Adrenal gland (tissue), 9 donors: ENCODE measurements at regions not wholly inside any gene's neighbourhood (a gene's known extent, or its start where the extent isn't known, plus 50 kb on each side); places are given as distances from the start of the nearest gene placed in this dataset.

Experiments
- DNase-seq, 7 donors: peaks; one replicate each; pipeline ENCODE4 v3.0.0-alpha.2; 2019 to 2020
- H3K27ac ChIP-seq, 5 donors: fragments of 200-600 bp; sonication (generic) in 4 of 5; 1 replicate in 3 of 5; 2 replicates in 2 of 5; pipeline versions ENCODE4 v1.5.1 to v1.8.0; 2016 to 2020; ENCODE audit warnings: mild to moderate bottlenecking in 1 of 5
- H3K27me3 ChIP-seq: fragments of 200-600 bp; 2 replicates; pipeline ENCODE4 v1.8.0; 2021
- H3K36me3 ChIP-seq, 2 donors: fragments of 200-600 bp; replicated peaks in 1 of 2; 1 replicate in 1 of 2; 2 replicates in 1 of 2; pipeline versions ENCODE4 v1.5.1 to v1.8.0; 2018 to 2022
- H3K4me1 ChIP-seq, 2 donors: fragments of 200-600 bp; replicated peaks in 1 of 2; 1 replicate in 1 of 2; 2 replicates in 1 of 2; pipeline versions ENCODE4 v1.5.1 to v1.8.0; 2018 to 2021
- H3K4me3 ChIP-seq, 4 donors: fragments of 200-600 bp; sonication (generic) in 3 of 4; one replicate each; pipeline ENCODE4 v1.5.1; 2016 to 2018
- H3K9me3 ChIP-seq, 3 donors: fragments of 200-600 bp; sonication (generic) in 1 of 3; replicated peaks in 1 of 3; 1 replicate in 2 of 3; 2 replicates in 1 of 3; pipeline versions ENCODE4 v1.5.1 to v1.8.0; 2016 to 2021
- POLR2A ChIP-seq, 2 donors: fragments of 450-650 bp; IDR thresholded peaks; one replicate each; pipeline ENCODE4 v1.6.1; 2017; ENCODE audit warnings: antibody characterized with exemption in 2 of 2, mild to moderate bottlenecking in 2 of 2, moderate library complexity in 1 of 2
- WGBS, 4 donors: extraction: QIAGEN DNeasy Blood & Tissue Kit in 2 of 4; methylation state at CpG; one replicate each; pipeline versions ENCODE4 v1.1.5 to v1.1.7; 2013 to 2017; 5-methylcytosine and 5-hydroxymethylcytosine counted together
- intact Hi-C, 2 donors: fragments of 100-400 bp; cut with DNase I; formaldehyde crosslinking; loops; one replicate each; pipeline versions ENCODE4 v1.14.1 to v1.15.0; 2022 to 2023
- small RNA-seq, 2 donors: library from RNA; depleted of rRNA; stranded (forward); fragments of <200 nt; gene quantifications; one replicate each; pipeline ENCODE3, GENCODE V24; 2016
- TF ChIP-seq, protein P1 (sequence below), 6 experiments: fragments of 450-650 bp in 4 of 6; fragments of 200-600 bp in 2 of 6; sonication (generic) in 1 of 6; IDR thresholded peaks; 1 replicate in 5 of 6; 2 replicates in 1 of 6; pipeline versions ENCODE4 v1.5.1 to v1.8.0; 2016 to 2021; ENCODE audit warnings: antibody characterized with exemption in 6 of 6, mild to moderate bottlenecking in 2 of 6, moderate library complexity in 1 of 6
- donor health status: healthy with polysubstance abuse.
- donor health status: Bipolar disorder and iron deficiency.
- donor health status: DM: yes; HTN: yes; CAD: no.
- donor health status: DM: no; HTN: no; CAD: no.
- donor health status: DM: no; HTN: no; CAD: no.

DNA sequence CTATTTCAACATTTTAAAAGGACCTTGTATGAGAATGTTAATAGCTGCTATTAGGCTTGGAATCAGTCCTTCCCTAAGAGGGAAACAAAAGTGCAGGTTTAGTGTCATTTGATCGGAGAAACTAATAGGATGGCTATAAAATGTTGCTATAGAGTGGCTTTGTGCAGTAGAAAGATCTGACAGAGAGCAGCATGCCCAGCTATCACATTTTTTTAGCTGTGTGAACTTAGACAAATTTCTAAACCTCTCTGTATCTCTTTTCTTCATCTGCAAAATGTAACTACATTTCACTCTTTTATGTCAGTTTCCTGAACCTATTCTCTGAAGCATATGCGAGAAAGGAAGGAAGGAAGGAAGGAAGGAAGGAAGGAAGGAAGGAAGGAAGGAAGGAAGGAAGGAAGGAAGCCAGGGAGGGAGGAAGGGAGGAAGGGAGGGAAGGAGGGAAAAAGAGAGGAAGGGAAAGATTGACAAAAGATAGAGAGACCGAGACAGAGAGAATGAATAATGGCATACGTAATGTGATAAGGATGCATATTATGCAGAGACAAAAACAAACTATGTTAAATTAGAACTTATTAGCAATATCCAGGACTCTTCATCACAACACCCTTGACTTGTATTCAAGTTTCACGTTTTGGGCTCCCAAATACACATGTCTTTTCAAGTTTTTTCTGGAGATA is 52.6 kb upstream of the CDH8 start:
- no peak overlapping the region for H3K27ac ChIP-seq
- no peaks in the 10 kb centered on the region for H3K4me1 ChIP-seq
- no peaks in the 10 kb centered on the region for H3K27me3 ChIP-seq
- 61 to 79% (median 65%) methylated on average over 5 of the region's 5 CpGs for WGBS, 4 donors
- no peaks in the 10 kb centered on the region for H3K9me3 ChIP-seq
- no peaks in the 10 kb centered on the region for H3K36me3 ChIP-seq
- no peak for DNase-seq
- H3K4me3 ChIP-seq = no peak overlapping the region
- intact Hi-C loops = no loop called here
- TF ChIP-seq POLR2A (IDR thresholded peaks at IDR 0.05) = no peak
- TF ChIP-seq, protein P1, sequence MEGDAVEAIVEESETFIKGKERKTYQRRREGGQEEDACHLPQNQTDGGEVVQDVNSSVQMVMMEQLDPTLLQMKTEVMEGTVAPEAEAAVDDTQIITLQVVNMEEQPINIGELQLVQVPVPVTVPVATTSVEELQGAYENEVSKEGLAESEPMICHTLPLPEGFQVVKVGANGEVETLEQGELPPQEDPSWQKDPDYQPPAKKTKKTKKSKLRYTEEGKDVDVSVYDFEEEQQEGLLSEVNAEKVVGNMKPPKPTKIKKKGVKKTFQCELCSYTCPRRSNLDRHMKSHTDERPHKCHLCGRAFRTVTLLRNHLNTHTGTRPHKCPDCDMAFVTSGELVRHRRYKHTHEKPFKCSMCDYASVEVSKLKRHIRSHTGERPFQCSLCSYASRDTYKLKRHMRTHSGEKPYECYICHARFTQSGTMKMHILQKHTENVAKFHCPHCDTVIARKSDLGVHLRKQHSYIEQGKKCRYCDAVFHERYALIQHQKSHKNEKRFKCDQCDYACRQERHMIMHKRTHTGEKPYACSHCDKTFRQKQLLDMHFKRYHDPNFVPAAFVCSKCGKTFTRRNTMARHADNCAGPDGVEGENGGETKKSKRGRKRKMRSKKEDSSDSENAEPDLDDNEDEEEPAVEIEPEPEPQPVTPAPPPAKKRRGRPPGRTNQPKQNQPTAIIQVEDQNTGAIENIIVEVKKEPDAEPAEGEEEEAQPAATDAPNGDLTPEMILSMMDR (IDR thresholded peaks at IDR 0.05) = no peak

Small RNAs in the stretch of these regions (small RNA-seq; reads per million reads assigned to genes)
- gene AC009101.1 = 0 reads per million in 2 donors
- 0 reads per million in 2 donors for gene AC009161.2
- gene AC018846.1 = 0 reads per million in 2 donors
- 0 reads per million in 2 donors for gene AC138305.3
- gene RNU6-21P = 0 to 0.08 reads per million in 2 donors
